B cell (primary cell): ENCODE measurements at regions not wholly inside any gene's neighbourhood (a gene's known extent, or its start where the extent isn't known, plus 50 kb on each side); places are given as distances from the start of the nearest gene placed in this dataset.

Experiments
- ATAC-seq: fragments of 200-7000 bp; cut with Tn5 transposase; one replicate; pipeline ENCODE4 v1.10.0; 2021; ENCODE audit warnings: low read depth, mild to moderate bottlenecking, moderate number of reproducible peaks, moderate library complexity
- CTCF ChIA-PET: fragments of 350-600 bp; sonication (Branson Sonifier 250); formaldehyde crosslinking; loops from one replicate; lab custom pipeline; 2021; ENCODE audit warnings: antibody characterized with exemption, inconsistent platforms; lab: Charles Lee
- POLR2A ChIA-PET: fragments of 350-600 bp; sonication (Branson Sonifier 250); formaldehyde crosslinking; loops from one replicate; lab custom pipeline; 2021; ENCODE audit warnings: antibody characterized with exemption; lab: Charles Lee
- DNase-seq: peaks from one replicate; pipeline ENCODE4 v3.0.0; 2013
- H2AFZ ChIP-seq: 2 replicates; pipeline ENCODE4 v1.6.1; 2012; ENCODE audit warnings: mild to moderate bottlenecking, low read depth, low read length; ENCODE audit not compliant: insufficient read depth, poor library complexity, severe bottlenecking
- H3K27ac ChIP-seq, 2 donors: 1 replicate in 1 of 2; 2 replicates in 1 of 2; pipeline ENCODE4 v1.5.1; 2012 to 2013; ENCODE audit warnings: low read length in 2 of 2, mild to moderate bottlenecking in 2 of 2, moderate library complexity in 1 of 2
- H3K27me3 ChIP-seq, 4 experiments: fragments of 200-600 bp in 1 of 4; sonication (generic) in 1 of 4; replicated peaks in 1 of 4; 1 replicate in 2 of 4; 2 replicates in 2 of 4; pipeline versions ENCODE4 v1.6.1 to v1.7.0; 2013 to 2016; ENCODE audit warnings: low read length in 3 of 4, mild to moderate bottlenecking in 2 of 4, mixed read lengths in 1 of 4, moderate library complexity in 1 of 4; ENCODE audit not compliant: insufficient read depth in 4 of 4, control insufficient read depth in 3 of 4; ENCODE audit errors: control extremely low read depth in 1 of 4
- H3K36me3 ChIP-seq, 2 experiments: replicated peaks in 1 of 2; 1 replicate in 1 of 2; 2 replicates in 1 of 2; pipeline versions ENCODE4 v1.6.1 to v1.7.1; 2013; ENCODE audit warnings: low read length in 1 of 2; ENCODE audit not compliant: insufficient read depth in 2 of 2, control insufficient read depth in 1 of 2; ENCODE audit errors: control extremely low read depth in 1 of 2, extremely low read depth in 1 of 2
- H3K4me1 ChIP-seq, 2 donors: fragments of 200-600 bp in 1 of 2; sonication (generic) in 1 of 2; 1 replicate in 1 of 2; 2 replicates in 1 of 2; pipeline versions ENCODE4 v1.5.1 to v1.6.1; 2013 to 2017; ENCODE audit warnings: low read length in 2 of 2; ENCODE audit not compliant: control insufficient read depth in 2 of 2, insufficient read depth in 2 of 2
- H3K4me2 ChIP-seq: replicated peaks from 2 replicates; pipeline ENCODE3; 2012; ENCODE audit warnings: mild to moderate bottlenecking, low read depth, low read length; ENCODE audit not compliant: poor library complexity, severe bottlenecking
- H3K4me3 ChIP-seq, 5 experiments: fragments of 200-600 bp in 1 of 5; sonication (generic) in 1 of 5; 1 replicate in 3 of 5; 2 replicates in 2 of 5; pipeline versions ENCODE4 v1.5.1 to v1.7.0; 2011 to 2016; ENCODE audit warnings: low read length in 4 of 5, mild to moderate bottlenecking in 4 of 5, low read depth in 2 of 5, control low read depth in 1 of 5, moderate library complexity in 1 of 5; ENCODE audit not compliant: insufficient read depth in 1 of 5; ENCODE audit errors: control extremely low read depth in 1 of 5, extremely low read depth in 1 of 5
- H3K79me2 ChIP-seq: fragments of 200-600 bp; sonication (generic); one replicate; pipeline ENCODE4 v1.6.0; 2016; ENCODE audit warnings: low read length; ENCODE audit not compliant: control insufficient read depth, insufficient read depth
- H3K9ac ChIP-seq: fragments of 200-600 bp; sonication (generic); 2 replicates; pipeline ENCODE4 v1.6.1; 2017; ENCODE audit warnings: mild to moderate bottlenecking, low read length, moderate library complexity
- H3K9me3 ChIP-seq, 3 donors: one replicate each; pipeline versions ENCODE4 v1.6.1 to v1.7.1; 2013; ENCODE audit warnings: low read length in 2 of 3; ENCODE audit not compliant: control insufficient read depth in 2 of 3, insufficient read depth in 1 of 3; ENCODE audit errors: control extremely low read depth in 1 of 3
- H4K20me1 ChIP-seq: 2 replicates; pipeline ENCODE4 v1.6.0; 2012; ENCODE audit warnings: mild to moderate bottlenecking, low read length; ENCODE audit not compliant: insufficient read depth, control insufficient read depth, poor library complexity, severe bottlenecking
- H3K27ac Mint-ChIP-seq: one replicate; pipeline ENCODE4 v1.8.0; 2021; ENCODE audit warnings: mixed read lengths
- H3K27me3 Mint-ChIP-seq: one replicate; pipeline ENCODE4 v1.8.0; 2021; ENCODE audit warnings: mixed read lengths
- H3K4me1 Mint-ChIP-seq: one replicate; pipeline ENCODE4 v1.8.0; 2021; ENCODE audit warnings: mixed read lengths
- H3K4me3 Mint-ChIP-seq: one replicate; pipeline ENCODE4 v1.8.0; 2021; ENCODE audit warnings: mixed read lengths
- H3K9me3 Mint-ChIP-seq: one replicate; pipeline ENCODE4 v1.8.0; 2022; ENCODE audit warnings: mixed read lengths; ENCODE audit not compliant: insufficient read depth
- EZH2 ChIP-seq: IDR thresholded peaks from 2 replicates; pipeline ENCODE4 v1.6.1; 2012; ENCODE audit warnings: borderline replicate concordance, low read depth, mild to moderate bottlenecking, moderate library complexity, low read length; ENCODE audit not compliant: insufficient read depth, poor library complexity, severe bottlenecking
- WGBS: methylation state at CpG from one replicate; pipeline ENCODE4 v1.1.5; 2013; ENCODE audit warnings: missing lambda C conversion rate; ENCODE audit not compliant: insufficient coverage; 5-methylcytosine and 5-hydroxymethylcytosine counted together
- intact Hi-C: fragments of 100-400 bp; cut with micrococcal nuclease; formaldehyde crosslinking; loops from one replicate; pipeline ENCODE4 v1.10.0; 2022
- TF ChIP-seq, protein P1 (sequence below): fragments of 200-600 bp; IDR thresholded peaks from one replicate; pipeline ENCODE4 v1.8.0; 2022; ENCODE audit warnings: antibody characterized with exemption, mild to moderate bottlenecking

GRCh38 chr9:80555782-80556325 is 984.1 kb downstream of the TLE4 start:
- Mint-ChIP-seq H3K27ac (no peak overlapping the region), H3K4me1 (no peaks in the 10 kb centered on the region), H3K27me3 (no peaks in the 10 kb centered on the region), H3K9me3 (no peaks in the 10 kb centered on the region), H3K4me3 (no peak overlapping the region)
- H3K79me2 ChIP-seq = no peaks in the 10 kb centered on the region
- no peaks in the 10 kb centered on the region for H3K36me3 ChIP-seq
- no peak for DNase-seq
- H3K9me3 ChIP-seq = no peaks in the 10 kb centered on the region
- no peak for ATAC-seq
- H3K4me3 ChIP-seq = no peak overlapping the region
- no CpG with 5 or more reads among the region's 2 CpGs for WGBS
- H3K4me1 ChIP-seq = no peaks in the 10 kb centered on the region
- TF ChIP-seq, protein P1, sequence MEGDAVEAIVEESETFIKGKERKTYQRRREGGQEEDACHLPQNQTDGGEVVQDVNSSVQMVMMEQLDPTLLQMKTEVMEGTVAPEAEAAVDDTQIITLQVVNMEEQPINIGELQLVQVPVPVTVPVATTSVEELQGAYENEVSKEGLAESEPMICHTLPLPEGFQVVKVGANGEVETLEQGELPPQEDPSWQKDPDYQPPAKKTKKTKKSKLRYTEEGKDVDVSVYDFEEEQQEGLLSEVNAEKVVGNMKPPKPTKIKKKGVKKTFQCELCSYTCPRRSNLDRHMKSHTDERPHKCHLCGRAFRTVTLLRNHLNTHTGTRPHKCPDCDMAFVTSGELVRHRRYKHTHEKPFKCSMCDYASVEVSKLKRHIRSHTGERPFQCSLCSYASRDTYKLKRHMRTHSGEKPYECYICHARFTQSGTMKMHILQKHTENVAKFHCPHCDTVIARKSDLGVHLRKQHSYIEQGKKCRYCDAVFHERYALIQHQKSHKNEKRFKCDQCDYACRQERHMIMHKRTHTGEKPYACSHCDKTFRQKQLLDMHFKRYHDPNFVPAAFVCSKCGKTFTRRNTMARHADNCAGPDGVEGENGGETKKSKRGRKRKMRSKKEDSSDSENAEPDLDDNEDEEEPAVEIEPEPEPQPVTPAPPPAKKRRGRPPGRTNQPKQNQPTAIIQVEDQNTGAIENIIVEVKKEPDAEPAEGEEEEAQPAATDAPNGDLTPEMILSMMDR = no peak
- TF ChIP-seq EZH2 = no peak
- no peak overlapping the region for H3K27ac ChIP-seq
- intact Hi-C loops = no loop called here
- no peaks in the 10 kb centered on the region for H3K27me3 ChIP-seq
- H2AFZ ChIP-seq = no peak overlapping the region
- H4K20me1 ChIP-seq = no peaks in the 10 kb centered on the region
- ChIA-PET POLR2A (no interaction called here), CTCF (no interaction called here)
- H3K9ac ChIP-seq = no peak overlapping the region
- H3K4me2 ChIP-seq = no peak overlapping the region

GRCh38 chr9:80554856-80555255 is 983.1 kb downstream of the TLE4 start:
- Histone ChIP-seq H3K9me3 (no peaks in the 10 kb centered on the region), H3K4me2 (no peak overlapping the region), H3K4me3 (no peak overlapping the region), H3K79me2 (no peaks in the 10 kb centered on the region), H3K36me3 (no peaks in the 10 kb centered on the region), H3K4me1 (no peaks in the 10 kb centered on the region), H3K27ac (no peak overlapping the region), H3K27me3 (no peaks in the 10 kb centered on the region), H4K20me1 (no peaks in the 10 kb centered on the region), H3K9ac (no peak overlapping the region), H2AFZ (no peak overlapping the region)
- Mint-ChIP-seq H3K27ac (no peak overlapping the region), H3K4me1 (no peaks in the 10 kb centered on the region), H3K9me3 (no peaks in the 10 kb centered on the region), H3K4me3 (no peak overlapping the region), H3K27me3 (no peaks in the 10 kb centered on the region)
- intact Hi-C loops = no loop called here
- TF ChIP-seq, protein P1 = no peak
- no peak for TF ChIP-seq EZH2
- ATAC-seq = no peak
- ChIA-PET CTCF (no interaction called here), POLR2A (no interaction called here)
- no peak for DNase-seq
